H1 (cell line): ENCODE measurements at regions not wholly inside any gene's neighbourhood (a gene's known extent, or its start where the extent isn't known, plus 50 kb on each side); places are given as distances from the start of the nearest gene placed in this dataset.

ENCODE experiments used
- CTCF ChIA-PET: fragments of 300-600 bp; sonication (Branson Sonifier 250); formaldehyde crosslinking; loops from one replicate; lab custom pipeline; 2021; ENCODE audit not compliant: partially characterized antibody; lab: Charles Lee
- POLR2A ChIA-PET: fragments of 300-600 bp; sonication (Branson Sonifier 250); formaldehyde crosslinking; loops from one replicate; lab custom pipeline; 2021; ENCODE audit warnings: inconsistent platforms; ENCODE audit not compliant: partially characterized antibody; lab: Charles Lee
- DNase-seq, 2 experiments: peaks; one replicate each; pipeline versions ENCODE4 v3.0.0 to v3.0.0-alpha.2; 2010 to 2022; ENCODE audit warnings: low spot score in 2 of 2, low read depth in 1 of 2, mixed read lengths in 1 of 2
- FAIRE-seq: peaks from 2 replicates; lab custom pipeline; 2011; peaks lifted over from hg19 to GRCh38; lab: Jason Lieb, UNC
- H2AFZ ChIP-seq: 2 replicates; pipeline ENCODE4 v1.8.1; 2012; ENCODE audit warnings: low read length, inconsistent platforms
- H2AK5ac ChIP-seq: 2 replicates; pipeline ENCODE4 v1.6.1; 2013; ENCODE audit warnings: low read depth, low read length
- H2BK120ac ChIP-seq: replicated peaks from 2 replicates; pipeline ENCODE3; 2013; ENCODE audit warnings: low read depth, low read length, inconsistent platforms
- H2BK12ac ChIP-seq: 2 replicates; pipeline ENCODE4 v1.6.1; 2013; ENCODE audit warnings: low read depth, low read length
- H2BK15ac ChIP-seq: 2 replicates; pipeline ENCODE4 v1.6.1; 2013; ENCODE audit warnings: low read length
- H2BK20ac ChIP-seq: 2 replicates; pipeline ENCODE4 v1.6.1; 2013; ENCODE audit warnings: low read length
- H2BK5ac ChIP-seq: 2 replicates; pipeline ENCODE4 v1.6.1; 2013; ENCODE audit warnings: low read depth, low read length
- H3K14ac ChIP-seq: 2 replicates; pipeline ENCODE4 v1.6.1; 2013; ENCODE audit warnings: inconsistent platforms; ENCODE audit not compliant: insufficient read length
- H3K18ac ChIP-seq: 2 replicates; pipeline ENCODE4 v1.6.1; 2013; ENCODE audit warnings: low read length; ENCODE audit errors: extremely low read depth
- H3K23ac ChIP-seq: 2 replicates; pipeline ENCODE4 v1.6.1; 2013; ENCODE audit warnings: inconsistent platforms; ENCODE audit not compliant: insufficient read length
- H3K23me2 ChIP-seq: 2 replicates; pipeline ENCODE4 v1.6.1; 2013; ENCODE audit warnings: low read depth, low read length
- H3K27ac ChIP-seq: 2 replicates; pipeline ENCODE4 v1.6.1; 2011; ENCODE audit warnings: low read depth, low read length, inconsistent platforms
- H3K27me3 ChIP-seq, 4 experiments: replicated peaks in 1 of 4; 1 replicate in 1 of 4; 2 replicates in 3 of 4; pipeline versions ENCODE4 v1.6.1 to v1.8.1; 2011 to 2013; ENCODE audit warnings: low read length in 3 of 4, mild to moderate bottlenecking in 3 of 4, inconsistent platforms in 2 of 4, mixed read lengths in 2 of 4, moderate library complexity in 1 of 4; ENCODE audit not compliant: control insufficient read depth in 3 of 4, insufficient read depth in 3 of 4; ENCODE audit errors: extremely low read depth in 1 of 4
- H3K36me3 ChIP-seq, 4 experiments: 2 replicates each; pipeline versions ENCODE4 v1.6.1 to v1.8.1; 2011 to 2013; ENCODE audit warnings: mild to moderate bottlenecking in 4 of 4, low read length in 3 of 4, moderate library complexity in 2 of 4, control low read depth in 1 of 4, inconsistent platforms in 1 of 4; ENCODE audit not compliant: insufficient read depth in 4 of 4, control insufficient read depth in 2 of 4
- H3K4ac ChIP-seq: replicated peaks from 2 replicates; pipeline ENCODE3; 2013; ENCODE audit warnings: low read length, low read depth, mixed read lengths, inconsistent platforms; ENCODE audit not compliant: insufficient read length
- H3K4me1 ChIP-seq, 4 experiments: replicated peaks in 1 of 4; 1 replicate in 1 of 4; 2 replicates in 3 of 4; pipeline versions ENCODE4 v1.6.1 to v1.8.1; 2011 to 2013; ENCODE audit warnings: low read length in 3 of 4, inconsistent platforms in 2 of 4, mixed read lengths in 1 of 4; ENCODE audit not compliant: insufficient read depth in 4 of 4, control insufficient read depth in 3 of 4
- H3K4me2 ChIP-seq, 2 experiments: 2 replicates each; pipeline versions ENCODE4 v1.6.1 to v1.8.1; 2011 to 2013; ENCODE audit warnings: low read depth in 2 of 2, low read length in 2 of 2, control low read depth in 1 of 2, inconsistent platforms in 1 of 2, mild to moderate bottlenecking in 1 of 2; ENCODE audit not compliant: insufficient read depth in 1 of 2
- H3K4me3 ChIP-seq, 4 experiments: fragments of 200-600, 300-600 bp in 1 of 4; sonication (generic), shearing (Covaris generic), sonication (Bioruptor Twin) in 1 of 4; 2 replicates each; pipeline versions ENCODE4 v1.5.1 to v1.8.1; 2011 to 2016; ENCODE audit warnings: low read length in 4 of 4, low read depth in 3 of 4, control low read depth in 2 of 4, inconsistent platforms in 2 of 4, mild to moderate bottlenecking in 2 of 4, mixed read lengths in 1 of 4, moderate library complexity in 1 of 4; ENCODE audit not compliant: insufficient read depth in 2 of 4; ENCODE audit errors: extremely low read depth in 1 of 4
- H3K56ac ChIP-seq: replicated peaks from 2 replicates; pipeline ENCODE3; 2013; ENCODE audit warnings: low read depth, mild to moderate bottlenecking, mixed read lengths, low read length, inconsistent platforms; ENCODE audit not compliant: insufficient read length
- H3K79me1 ChIP-seq: 2 replicates; pipeline ENCODE4 v1.6.1; 2013; ENCODE audit warnings: low read depth, low read length, control low read depth
- H3K79me2 ChIP-seq, 2 experiments: 2 replicates each; pipeline versions ENCODE4 v1.6.1 to v1.8.1; 2012 to 2013; ENCODE audit warnings: low read length in 2 of 2, mild to moderate bottlenecking in 2 of 2, inconsistent platforms in 1 of 2; ENCODE audit not compliant: insufficient read depth in 2 of 2, control insufficient read depth in 1 of 2
- H3K9ac ChIP-seq, 4 experiments: replicated peaks in 1 of 4; 1 replicate in 1 of 4; 2 replicates in 3 of 4; pipeline versions ENCODE4 v1.6.1 to v1.8.1; 2011 to 2013; ENCODE audit warnings: low read depth in 3 of 4, low read length in 3 of 4, control low read depth in 2 of 4, mild to moderate bottlenecking in 2 of 4, moderate library complexity in 2 of 4, inconsistent platforms in 1 of 4; ENCODE audit errors: extremely low read depth in 1 of 4
- H3K9me3 ChIP-seq, 2 experiments: 2 replicates each; pipeline versions ENCODE4 v1.6.1 to v1.8.1; 2012 to 2013; ENCODE audit warnings: mild to moderate bottlenecking in 2 of 2, moderate library complexity in 2 of 2, control low read depth in 1 of 2, inconsistent platforms in 1 of 2, low read depth in 1 of 2, low read length in 1 of 2, mixed read lengths in 1 of 2; ENCODE audit not compliant: insufficient read depth in 2 of 2
- H4K20me1 ChIP-seq, 2 experiments: replicated peaks in 1 of 2; 2 replicates each; pipeline versions ENCODE3 to v1.8.1; 2011 to 2013; ENCODE audit warnings: inconsistent platforms in 2 of 2, low read length in 2 of 2, mild to moderate bottlenecking in 1 of 2; ENCODE audit not compliant: insufficient read depth in 2 of 2, control insufficient read depth in 1 of 2
- H4K5ac ChIP-seq: 2 replicates; pipeline ENCODE4 v1.6.1; 2013; ENCODE audit warnings: low read length, low read depth, mixed read lengths, inconsistent platforms; ENCODE audit not compliant: insufficient read length
- H4K8ac ChIP-seq: 2 replicates; pipeline ENCODE4 v1.8.0; 2013; ENCODE audit warnings: mild to moderate bottlenecking, moderate library complexity, low read length, inconsistent platforms; ENCODE audit not compliant: insufficient read depth; ENCODE audit errors: extremely low read depth
- H4K91ac ChIP-seq: replicated peaks from 2 replicates; pipeline ENCODE3; 2013; ENCODE audit warnings: low read length, mixed read lengths, inconsistent platforms; ENCODE audit not compliant: insufficient read length
- ATF3 ChIP-seq: IDR thresholded peaks from 2 replicates; pipeline ENCODE4 v1.6.1; 2011; ENCODE audit warnings: low read depth, mild to moderate bottlenecking, low read length; ENCODE audit not compliant: insufficient read depth
- CHD1 ChIP-seq: IDR thresholded peaks from 2 replicates; pipeline ENCODE4 v1.6.1; 2012; ENCODE audit warnings: low read depth, low read length, improper control_type of control experiment
- CREB1 ChIP-seq: IDR thresholded peaks from 2 replicates; pipeline ENCODE4 v1.6.1; 2012; ENCODE audit warnings: inconsistent platforms
- EGR1 ChIP-seq: IDR thresholded peaks from 2 replicates; pipeline ENCODE4 v1.6.1; 2011; ENCODE audit warnings: low read depth, low read length, borderline replicate concordance
- GABPA ChIP-seq: IDR thresholded peaks from 2 replicates; pipeline ENCODE4 v1.6.1; 2011; ENCODE audit warnings: mild to moderate bottlenecking, low read length, moderate library complexity, borderline replicate concordance; ENCODE audit not compliant: insufficient read depth
- KDM1A ChIP-seq: fragments of 200-600, 300-600 bp; sonication (generic); IDR thresholded peaks from 2 replicates; pipeline ENCODE4 v1.7.1; 2016; ENCODE audit warnings: mild to moderate bottlenecking, low read length, borderline replicate concordance
- NANOG ChIP-seq: IDR thresholded peaks from 2 replicates; pipeline ENCODE4 v1.6.1; 2011; ENCODE audit warnings: low read length, low read depth, mild to moderate bottlenecking, inconsistent platforms; ENCODE audit not compliant: insufficient read depth, poor library complexity, severe bottlenecking
- NRF1 ChIP-seq: IDR thresholded peaks from 2 replicates; pipeline ENCODE4 v1.6.1; 2011; ENCODE audit warnings: mild to moderate bottlenecking, low read depth, low read length, improper control_type of control experiment
- RNF2 ChIP-seq: fragments of 200-900, 300-1000 bp; sonication (generic); IDR thresholded peaks from 2 replicates; pipeline ENCODE4 v1.7.1; 2016; ENCODE audit warnings: borderline replicate concordance, low read depth, mild to moderate bottlenecking, antibody characterized with exemption, low read length; ENCODE audit not compliant: poor library complexity, severe bottlenecking; ENCODE audit errors: missing control alignments
- SP4 ChIP-seq: IDR thresholded peaks from 2 replicates; pipeline ENCODE4 v1.6.1; 2012; ENCODE audit warnings: low read length, inconsistent platforms
- WGBS, 2 experiments: shearing (Covaris generic) in 1 of 2; methylation state at CpG; one replicate each; pipeline versions ENCODE4 v1.1.6 to v1.1.7; 2013 to 2015; ENCODE audit warnings: low lambda C conversion rate in 2 of 2, mixed read lengths in 2 of 2, inconsistent platforms in 1 of 2, low coverage in 1 of 2, missing lambda C conversion rate in 1 of 2; ENCODE audit not compliant: insufficient replicate concordance in 2 of 2, insufficient coverage in 1 of 2, insufficient read length in 1 of 2; ENCODE audit errors: extremely low coverage in 1 of 2, missing lambda C conversion rate in 1 of 2; 5-methylcytosine and 5-hydroxymethylcytosine counted together

GRCh38 chr10:90031776-90032175 lies 330.4 kb downstream of the KIF20B start:
- FAIRE-seq = no peak
- 95% methylated on average over 1 of the region's 1 CpG; no CpG with 5 or more reads in 1 of the 2 experiments for WGBS, 2 experiments
- H3K56ac ChIP-seq = no peak overlapping the region
- no peaks in the 10 kb centered on the region for H3K36me3 ChIP-seq
- no peak overlapping the region for H4K91ac ChIP-seq
- H3K23me2 ChIP-seq = no peaks in the 10 kb centered on the region
- H3K9ac ChIP-seq = no peak overlapping the region
- H3K4me1 ChIP-seq = no peaks in the 10 kb centered on the region
- H3K79me1 ChIP-seq = no peaks in the 10 kb centered on the region
- no peak overlapping the region for H3K4me3 ChIP-seq
- no peak overlapping the region for H3K4ac ChIP-seq
- no peak overlapping the region for H3K23ac ChIP-seq
- H2BK120ac ChIP-seq = no peak overlapping the region
- ChIA-PET POLR2A (no interaction called here), CTCF (no interaction called here)
- H4K20me1 ChIP-seq = no peaks in the 10 kb centered on the region
- no peak overlapping the region for H4K5ac ChIP-seq
- no peak overlapping the region for H3K27ac ChIP-seq
- no peak for DNase-seq
- no peak overlapping the region for H2AFZ ChIP-seq
- no peaks in the 10 kb centered on the region for H3K27me3 ChIP-seq
- H2BK5ac ChIP-seq = no peak overlapping the region
- H3K9me3 ChIP-seq = no peaks in the 10 kb centered on the region
- H2BK12ac ChIP-seq = no peak overlapping the region
- H2AK5ac ChIP-seq = no peak overlapping the region
- H3K4me2 ChIP-seq = no peak overlapping the region
- no peaks in the 10 kb centered on the region for H3K79me2 ChIP-seq
- no peak overlapping the region for H3K14ac ChIP-seq
- no peak overlapping the region for H3K18ac ChIP-seq
- H2BK15ac ChIP-seq = no peak overlapping the region
- H2BK20ac ChIP-seq = no peak overlapping the region
- no peak overlapping the region for H4K8ac ChIP-seq
- no peak for TF ChIP-seq CREB1
- TF ChIP-seq ATF3 = no peak
- TF ChIP-seq NRF1 = no peak
- TF ChIP-seq RNF2 = no peak
- no peak for TF ChIP-seq NANOG
- TF ChIP-seq KDM1A = no peak
- no peak for TF ChIP-seq EGR1
- TF ChIP-seq SP4 = no peak
- TF ChIP-seq GABPA = no peak
- TF ChIP-seq CHD1 = no peak
